Posterior vena cava (tissue), 2 donors: ENCODE measurements at regions not wholly inside any gene's neighbourhood (a gene's known extent, or its start where the extent isn't known, plus 50 kb on each side); places are given as distances from the start of the nearest gene placed in this dataset.
A peak's percentile ranks its signal among the peaks of the same experiment; 100 is the strongest.
"Not testable (repeated sequence)": the region's sequence is repeated elsewhere in the genome, so short reads cannot be mapped to it uniquely, and the experiment has no call there.

Source experiments
- DNase-seq: peaks from one replicate; pipeline ENCODE4 v3.0.0-alpha.2; 2020; ENCODE audit warnings: low spot score
- intact Hi-C, 2 donors: fragments of 100-400 bp; cut with DNase I; formaldehyde crosslinking; loops; one replicate each; pipeline versions ENCODE4 v1.14.1 to v1.14.2; 2022 to 2023
- donor health status: DM: yes; HTN: yes; CAD: no.
- donor health status: DM: yes; HTN: yes; CAD: no.

GRCh38 chr2:879540-879939 lies 71.1 kb upstream of the SNTG2 start:
- intact Hi-C loops = no loop called here
- DNase-seq = no peak

- intact Hi-C loops = no loop called here
- DNase-seq = no peak
Measured at GRCh38 chr2:878245-878930, 72.3 kb upstream of the SNTG2 start.

- DNase-seq = no peak
- intact Hi-C loops = no loop called here
Measured at GRCh38 chr2:877747-878146, 72.9 kb upstream of the SNTG2 start.

GRCh38 chr2:875687-876615 lies 74.7 kb upstream of the SNTG2 start:
- DNase-seq = peak; percentile 58
- intact Hi-C loops = no loop called here

GRCh38 chr2:873651-874580 lies 76.7 kb upstream of the SNTG2 start:
- peak; percentile 76 for DNase-seq
- intact Hi-C loops = no loop called here

- DNase-seq = peak; percentile 64
- intact Hi-C loops = no loop called here
Measured at GRCh38 chr2:873027-873426, 77.6 kb upstream of the SNTG2 start.

GRCh38 chr2:871926-872680 lies 78.5 kb upstream of the SNTG2 start:
- peak; percentile 70 for DNase-seq
- intact Hi-C loops = no loop called here

GRCh38 chr2:871175-871727 lies 79.4 kb upstream of the SNTG2 start:
- peak; percentile 52 for DNase-seq
- intact Hi-C loops = no loop called here

GRCh38 chr2:870426-870825 lies 80.2 kb upstream of the SNTG2 start:
- peak; percentile 62 for DNase-seq

GRCh38 chr2:869894-870293 lies 80.8 kb upstream of the SNTG2 start:
- DNase-seq = no peak
- intact Hi-C loops = no loop called here

More at GRCh38 chr2:870426-870825, 80.2 kb upstream of the SNTG2 start:
- intact Hi-C loops = no loop called here

- no peak for DNase-seq
- intact Hi-C loops = no loop called here
Measured at GRCh38 chr2:869357-869871, 81.2 kb upstream of the SNTG2 start.

- intact Hi-C loops, DNase-seq: not testable (repeated sequence)
Measured at GRCh38 chr2:868857-869256, 81.8 kb upstream of the SNTG2 start.

- intact Hi-C loops = no loop called here
Measured at GRCh38 chr2:867296-867695, 83.4 kb upstream of the SNTG2 start.

GRCh38 chr2:866887-867286 lies 83.8 kb upstream of the SNTG2 start:
- intact Hi-C loops = no loop called here
- DNase-seq = no peak

More at GRCh38 chr2:867296-867695, 83.4 kb upstream of the SNTG2 start:
- no peak for DNase-seq

- no peak for DNase-seq
- intact Hi-C loops = no loop called here
Measured at GRCh38 chr2:866009-866680, 84.5 kb upstream of the SNTG2 start.

GRCh38 chr2:864501-865106 lies 86.0 kb upstream of the SNTG2 start:
- no peak for DNase-seq
- intact Hi-C loops = no loop called here

- intact Hi-C loops = no loop called here
- DNase-seq = no peak
Measured at GRCh38 chr2:863732-864450, 86.8 kb upstream of the SNTG2 start.
